ENCODE measurements at regions not wholly inside any gene's neighbourhood (a gene's known extent, or its start where the extent isn't known, plus 50 kb on each side); places are given as distances from the start of the nearest gene placed in this dataset.

GRCh38 chr5:67954351-67954750 lies 261.2 kb upstream of the PIK3R1 start:
- no peaks in the 10 kb centered on the region for H3K36me3 ChIP-seq (ENCODE audit: control insufficient read depth in 2 of 3, insufficient read depth in 3 of 3, low read length in 3 of 3)
- no peaks in the 10 kb centered on the region for H3K4me1 ChIP-seq (ENCODE audit: control insufficient read depth in 2 of 3, insufficient read depth in 2 of 3, low read depth in 1 of 3, low read length in 3 of 3)
- no peak overlapping the region for H3K9ac ChIP-seq (ENCODE audit: low read length in 3 of 3)
- intact Hi-C loops (cut with DNase I) = no loop called here
- no peak for FAIRE-seq
- no peaks in the 10 kb centered on the region for H3K9me3 ChIP-seq (ENCODE audit: control insufficient read depth in 2 of 3, insufficient read depth in 1 of 3, low read length in 3 of 3)
- no peak overlapping the region for H3K27ac ChIP-seq (ENCODE audit: low read depth in 2 of 2, low read length in 2 of 2)
- no peaks in the 10 kb centered on the region for H3K27me3 ChIP-seq (ENCODE audit: control insufficient read depth, insufficient read depth, low read length)
- H3K4me3 ChIP-seq (ENCODE audit: low read length in 3 of 3) = no peak overlapping the region
- no peak for DNase-seq
- TF ChIP-seq, protein P1, sequence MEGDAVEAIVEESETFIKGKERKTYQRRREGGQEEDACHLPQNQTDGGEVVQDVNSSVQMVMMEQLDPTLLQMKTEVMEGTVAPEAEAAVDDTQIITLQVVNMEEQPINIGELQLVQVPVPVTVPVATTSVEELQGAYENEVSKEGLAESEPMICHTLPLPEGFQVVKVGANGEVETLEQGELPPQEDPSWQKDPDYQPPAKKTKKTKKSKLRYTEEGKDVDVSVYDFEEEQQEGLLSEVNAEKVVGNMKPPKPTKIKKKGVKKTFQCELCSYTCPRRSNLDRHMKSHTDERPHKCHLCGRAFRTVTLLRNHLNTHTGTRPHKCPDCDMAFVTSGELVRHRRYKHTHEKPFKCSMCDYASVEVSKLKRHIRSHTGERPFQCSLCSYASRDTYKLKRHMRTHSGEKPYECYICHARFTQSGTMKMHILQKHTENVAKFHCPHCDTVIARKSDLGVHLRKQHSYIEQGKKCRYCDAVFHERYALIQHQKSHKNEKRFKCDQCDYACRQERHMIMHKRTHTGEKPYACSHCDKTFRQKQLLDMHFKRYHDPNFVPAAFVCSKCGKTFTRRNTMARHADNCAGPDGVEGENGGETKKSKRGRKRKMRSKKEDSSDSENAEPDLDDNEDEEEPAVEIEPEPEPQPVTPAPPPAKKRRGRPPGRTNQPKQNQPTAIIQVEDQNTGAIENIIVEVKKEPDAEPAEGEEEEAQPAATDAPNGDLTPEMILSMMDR (IDR thresholded peaks at IDR 0.05; ENCODE audit: borderline replicate concordance, extremely low read depth, insufficient read depth) = no peak

- Histone ChIP-seq H3K27ac (ENCODE audit: low read depth in 2 of 2, low read length in 2 of 2) (no peak overlapping the region), H3K27me3 (ENCODE audit: control insufficient read depth, insufficient read depth, low read length) (no peaks in the 10 kb centered on the region), H3K9me3 (ENCODE audit: control insufficient read depth in 2 of 3, insufficient read depth in 1 of 3, low read length in 3 of 3) (no peaks in the 10 kb centered on the region), H3K4me3 (ENCODE audit: low read length in 3 of 3) (no peak overlapping the region), H3K9ac (ENCODE audit: low read length in 3 of 3) (no peak overlapping the region), H3K36me3 (ENCODE audit: control insufficient read depth in 2 of 3, insufficient read depth in 3 of 3, low read length in 3 of 3) (no peaks in the 10 kb centered on the region), H3K4me1 (ENCODE audit: control insufficient read depth in 2 of 3, insufficient read depth in 2 of 3, low read depth in 1 of 3, low read length in 3 of 3) (no peaks in the 10 kb centered on the region)
- DNase-seq = no peak
- TF ChIP-seq, protein P1 (IDR thresholded peaks at IDR 0.05; ENCODE audit: borderline replicate concordance, extremely low read depth, insufficient read depth) = no peak
- intact Hi-C loops (cut with DNase I) = no loop called here
- no peak for FAIRE-seq
Measured at GRCh38 chr5:67942421-67942820, 273.1 kb upstream of the PIK3R1 start.

DNA sequence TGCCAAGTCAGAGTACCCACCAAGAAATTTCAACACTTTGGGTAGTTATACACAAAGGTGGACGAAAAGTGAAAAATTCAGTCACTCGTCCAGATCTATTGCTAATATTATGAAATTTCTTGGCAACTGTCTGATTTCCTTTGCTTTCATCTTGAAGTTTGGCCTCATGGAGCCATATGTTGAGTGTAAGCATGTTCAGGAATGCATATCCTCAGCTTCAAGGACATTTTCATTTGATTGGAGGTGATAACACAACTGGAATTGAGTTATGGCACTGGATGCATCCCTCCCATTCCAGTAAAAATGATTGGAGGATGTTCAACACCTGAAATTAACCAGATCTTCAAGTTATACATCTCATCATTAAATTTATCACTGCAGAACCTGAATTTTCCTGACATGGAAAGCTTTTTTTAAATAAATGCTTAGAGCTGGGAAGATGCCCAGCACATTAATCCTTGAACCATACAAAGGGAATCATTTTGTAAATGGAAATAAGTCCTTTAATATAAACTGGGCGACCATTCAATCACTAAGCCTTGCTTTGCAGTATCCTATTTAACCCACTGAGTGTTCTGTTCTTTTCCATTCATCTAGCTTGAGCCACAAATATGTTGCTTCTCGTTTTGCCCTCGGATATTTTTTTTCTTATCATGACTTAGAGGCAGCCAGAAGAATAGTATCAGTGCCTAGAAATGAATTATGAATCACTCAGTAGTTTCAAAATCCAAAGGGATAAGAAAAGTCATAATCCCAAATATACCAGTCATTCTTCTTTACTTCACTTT lies 273.7 kb upstream of the PIK3R1 start:
- no peak for FAIRE-seq
- intact Hi-C loops (cut with DNase I) = no loop called here

More for the DNA sequence above, 273.7 kb upstream of the PIK3R1 start:
- no peaks in the 10 kb centered on the region for H3K9me3 ChIP-seq (ENCODE audit: control insufficient read depth in 2 of 3, insufficient read depth in 1 of 3, low read length in 3 of 3)
- no peak overlapping the region for H3K27ac ChIP-seq (ENCODE audit: low read depth in 2 of 2, low read length in 2 of 2)
- no peak overlapping the region for H3K4me3 ChIP-seq (ENCODE audit: low read length in 3 of 3)
- no peak overlapping the region for H3K9ac ChIP-seq (ENCODE audit: low read length in 3 of 3)
- H3K4me1 ChIP-seq (ENCODE audit: control insufficient read depth in 2 of 3, insufficient read depth in 2 of 3, low read depth in 1 of 3, low read length in 3 of 3) = no peaks in the 10 kb centered on the region
- TF ChIP-seq, protein P1 (IDR thresholded peaks at IDR 0.05; ENCODE audit: borderline replicate concordance, extremely low read depth, insufficient read depth) = no peak
- H3K36me3 ChIP-seq (ENCODE audit: control insufficient read depth in 2 of 3, insufficient read depth in 3 of 3, low read length in 3 of 3) = no peaks in the 10 kb centered on the region
- H3K27me3 ChIP-seq (ENCODE audit: control insufficient read depth, insufficient read depth, low read length) = no peaks in the 10 kb centered on the region
- no peak for DNase-seq

All from kidney (tissue), 13 donors.